Astrocyte (in vitro differentiated cells and primary cell): ENCODE measurements at regions not wholly inside any gene's neighbourhood (a gene's known extent, or its start where the extent isn't known, plus 50 kb on each side); places are given as distances from the start of the nearest gene placed in this dataset.
"Not testable (repeated sequence)": the region's sequence is repeated elsewhere in the genome, so short reads cannot be mapped to it uniquely, and the experiment has no call there.

Experiments used
- DNase-seq: peaks from one replicate; pipeline ENCODE4 v3.0.0-alpha.2; 2010; ENCODE audit warnings: low read depth
- FAIRE-seq: peaks from 2 replicates; lab custom pipeline; 2011; peaks lifted over from hg19 to GRCh38; lab: Jason Lieb, UNC
- H2AFZ ChIP-seq: 2 replicates; pipeline ENCODE4 v1.6.0; 2012; ENCODE audit warnings: low read depth, low read length, inconsistent platforms
- H3K27ac ChIP-seq: 2 replicates; pipeline ENCODE4 v1.5.1; 2011; ENCODE audit warnings: low read depth, low read length, inconsistent platforms
- H3K27me3 ChIP-seq: 2 replicates; pipeline ENCODE4 v1.6.0; 2011; ENCODE audit warnings: low read length, inconsistent platforms; ENCODE audit not compliant: insufficient read depth
- H3K36me3 ChIP-seq: 2 replicates; pipeline ENCODE4 v1.5.1; 2011; ENCODE audit warnings: low read length, inconsistent platforms; ENCODE audit not compliant: insufficient read depth
- H3K4me1 ChIP-seq: 2 replicates; pipeline ENCODE4 v1.5.1; 2011; ENCODE audit warnings: low read length, inconsistent platforms; ENCODE audit not compliant: insufficient read depth
- H3K4me2 ChIP-seq: 2 replicates; pipeline ENCODE4 v1.6.0; 2012; ENCODE audit warnings: low read length, inconsistent platforms
- H3K4me3 ChIP-seq: 2 replicates; pipeline ENCODE4 v1.5.1; 2011; ENCODE audit warnings: low read depth, mild to moderate bottlenecking, low read length, inconsistent platforms; ENCODE audit not compliant: insufficient read depth
- H3K79me2 ChIP-seq: 2 replicates; pipeline ENCODE4 v1.6.0; 2012; ENCODE audit warnings: mild to moderate bottlenecking, low read length, inconsistent platforms; ENCODE audit not compliant: insufficient read depth
- H3K9ac ChIP-seq: 2 replicates; pipeline ENCODE4 v1.6.0; 2012; ENCODE audit warnings: mild to moderate bottlenecking, low read length, inconsistent platforms
- H3K9me3 ChIP-seq: 2 replicates; pipeline ENCODE4 v1.5.1; 2012; ENCODE audit warnings: low read depth, mild to moderate bottlenecking, low read length, inconsistent platforms; ENCODE audit not compliant: insufficient read depth
- H4K20me1 ChIP-seq: 2 replicates; pipeline ENCODE4 v1.6.0; 2012; ENCODE audit warnings: low read length, inconsistent platforms; ENCODE audit not compliant: insufficient read depth
- H3K27ac Mint-ChIP-seq: one replicate; pipeline ENCODE4 v1.8.0; 2021; ENCODE audit warnings: mild to moderate bottlenecking, mixed read lengths; ENCODE audit not compliant: unreplicated experiment
- H3K27me3 Mint-ChIP-seq: one replicate; pipeline ENCODE4 v1.8.0; 2021; ENCODE audit warnings: low read depth, mixed read lengths; ENCODE audit not compliant: unreplicated experiment
- H3K36me3 Mint-ChIP-seq: one replicate; pipeline ENCODE4 v1.8.0; 2021; ENCODE audit warnings: low read depth, mixed read lengths; ENCODE audit not compliant: unreplicated experiment
- H3K4me1 Mint-ChIP-seq: one replicate; pipeline ENCODE4 v1.8.0; 2021; ENCODE audit warnings: low read depth, mixed read lengths; ENCODE audit not compliant: unreplicated experiment
- H3K4me3 Mint-ChIP-seq: one replicate; pipeline ENCODE4 v1.8.0; 2021; ENCODE audit warnings: mild to moderate bottlenecking, moderate library complexity, mixed read lengths; ENCODE audit not compliant: unreplicated experiment
- H3K9me3 Mint-ChIP-seq: one replicate; pipeline ENCODE4 v1.8.0; 2021; ENCODE audit warnings: mild to moderate bottlenecking, mixed read lengths; ENCODE audit not compliant: unreplicated experiment
- EZH2 ChIP-seq: IDR thresholded peaks from 2 replicates; pipeline ENCODE4 v1.6.1; 2012; ENCODE audit warnings: mild to moderate bottlenecking, low read length, inconsistent platforms; ENCODE audit not compliant: insufficient read depth
- TF ChIP-seq, protein P1 (sequence below): IDR thresholded peaks from 2 replicates; pipeline ENCODE4 v1.5.1; 2011; ENCODE audit warnings: low read depth, mild to moderate bottlenecking, inconsistent platforms, low read length, moderate library complexity; ENCODE audit not compliant: insufficient read depth

GRCh38 chr13:80160110-80160509 lies 180.8 kb downstream of the SPRY2 start:
- Mint-ChIP-seq H3K27ac (no peak overlapping the region), H3K4me1 (peaks cover 5% of the 10 kb centered on the region), H3K27me3 (no peaks in the 10 kb centered on the region), H3K36me3 (no peaks in the 10 kb centered on the region), H3K9me3 (no peaks in the 10 kb centered on the region), H3K4me3 (no peak overlapping the region)
- Histone ChIP-seq H3K4me2 (no peak overlapping the region), H3K79me2 (no peaks in the 10 kb centered on the region), H4K20me1 (no peaks in the 10 kb centered on the region), H3K27me3 (no peaks in the 10 kb centered on the region), H3K36me3 (no peaks in the 10 kb centered on the region), H3K27ac (no peak overlapping the region), H3K9me3 (no peaks in the 10 kb centered on the region), H2AFZ (no peak overlapping the region), H3K9ac (no peak overlapping the region), H3K4me3 (no peak overlapping the region), H3K4me1 (no peaks in the 10 kb centered on the region)
- TF ChIP-seq, protein P1, sequence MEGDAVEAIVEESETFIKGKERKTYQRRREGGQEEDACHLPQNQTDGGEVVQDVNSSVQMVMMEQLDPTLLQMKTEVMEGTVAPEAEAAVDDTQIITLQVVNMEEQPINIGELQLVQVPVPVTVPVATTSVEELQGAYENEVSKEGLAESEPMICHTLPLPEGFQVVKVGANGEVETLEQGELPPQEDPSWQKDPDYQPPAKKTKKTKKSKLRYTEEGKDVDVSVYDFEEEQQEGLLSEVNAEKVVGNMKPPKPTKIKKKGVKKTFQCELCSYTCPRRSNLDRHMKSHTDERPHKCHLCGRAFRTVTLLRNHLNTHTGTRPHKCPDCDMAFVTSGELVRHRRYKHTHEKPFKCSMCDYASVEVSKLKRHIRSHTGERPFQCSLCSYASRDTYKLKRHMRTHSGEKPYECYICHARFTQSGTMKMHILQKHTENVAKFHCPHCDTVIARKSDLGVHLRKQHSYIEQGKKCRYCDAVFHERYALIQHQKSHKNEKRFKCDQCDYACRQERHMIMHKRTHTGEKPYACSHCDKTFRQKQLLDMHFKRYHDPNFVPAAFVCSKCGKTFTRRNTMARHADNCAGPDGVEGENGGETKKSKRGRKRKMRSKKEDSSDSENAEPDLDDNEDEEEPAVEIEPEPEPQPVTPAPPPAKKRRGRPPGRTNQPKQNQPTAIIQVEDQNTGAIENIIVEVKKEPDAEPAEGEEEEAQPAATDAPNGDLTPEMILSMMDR: no peak
- no peak for TF ChIP-seq EZH2
- FAIRE-seq (no peak), DNase-seq (no peak)

DNA sequence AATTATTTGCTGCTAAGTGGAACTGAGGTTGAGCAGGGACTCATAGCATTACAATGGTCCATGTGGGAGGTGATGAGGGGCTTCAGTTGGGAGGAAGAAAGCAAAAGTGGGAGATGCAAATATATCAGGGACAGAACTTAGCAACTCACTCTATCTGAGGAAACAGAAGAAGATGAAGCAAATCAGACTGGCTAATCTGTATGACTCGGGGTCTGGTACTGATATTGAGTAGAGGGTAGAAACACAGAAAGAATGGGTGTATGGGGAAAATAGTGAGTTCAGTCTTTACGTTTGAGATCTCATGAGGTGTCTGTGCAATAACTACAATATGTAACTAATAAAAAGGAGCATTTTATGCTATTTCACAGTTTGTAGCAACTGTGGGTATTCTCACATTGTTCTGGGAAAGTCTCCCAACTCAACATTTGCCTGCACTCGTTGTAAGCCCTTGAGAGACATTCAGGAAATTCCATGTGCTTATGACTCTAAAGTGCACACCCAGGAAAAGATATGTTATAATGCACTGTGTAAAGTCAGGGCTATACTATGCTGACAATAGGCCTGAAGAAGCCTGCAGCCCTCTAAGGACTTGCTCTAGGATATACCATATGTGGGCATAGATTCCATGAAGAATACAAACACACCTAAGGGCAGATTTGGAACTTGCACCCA lies 183.5 kb downstream of the SPRY2 start:
- H3K4me3 Mint-ChIP-seq: no peak overlapping the region
- no peak overlapping the region for H3K27ac Mint-ChIP-seq
- DNase-seq (no peak), FAIRE-seq (peak; percentile 23)
- TF ChIP-seq, protein P1: no peak
- TF ChIP-seq EZH2: no peak
- H3K9ac ChIP-seq: no peak overlapping the region
- peaks cover 5% of the 10 kb centered on the region for H3K4me1 Mint-ChIP-seq
- H3K36me3 Mint-ChIP-seq: no peaks in the 10 kb centered on the region
- no peaks in the 10 kb centered on the region for H3K9me3 Mint-ChIP-seq
- no peak overlapping the region for H3K4me2 ChIP-seq
- H3K9me3 ChIP-seq: no peaks in the 10 kb centered on the region
- H3K4me1 ChIP-seq: no peaks in the 10 kb centered on the region
- H3K36me3 ChIP-seq: no peaks in the 10 kb centered on the region
- no peaks in the 10 kb centered on the region for H3K27me3 ChIP-seq
- no peak overlapping the region for H2AFZ ChIP-seq
- H4K20me1 ChIP-seq: no peaks in the 10 kb centered on the region
- H3K27ac ChIP-seq: no peak overlapping the region
- no peak overlapping the region for H3K4me3 ChIP-seq
- no peaks in the 10 kb centered on the region for H3K79me2 ChIP-seq
- no peaks in the 10 kb centered on the region for H3K27me3 Mint-ChIP-seq

GRCh38 chr13:80152142-80152541 lies 188.8 kb downstream of the SPRY2 start:
- not testable (repeated sequence) for H3K9me3 Mint-ChIP-seq, H3K27me3 Mint-ChIP-seq

More at GRCh38 chr13:80152142-80152541, 188.8 kb downstream of the SPRY2 start:
- not testable (repeated sequence) for H3K27ac ChIP-seq, H3K36me3 ChIP-seq, H3K4me1 ChIP-seq, H3K27ac Mint-ChIP-seq, H3K27me3 ChIP-seq, H4K20me1 ChIP-seq, FAIRE-seq, H3K4me2 ChIP-seq, H2AFZ ChIP-seq, H3K9me3 ChIP-seq, H3K9ac ChIP-seq, DNase-seq, H3K4me3 ChIP-seq, H3K79me2 ChIP-seq, H3K4me3 Mint-ChIP-seq, H3K4me1 Mint-ChIP-seq, H3K36me3 Mint-ChIP-seq
